Stimulated activated CD4-positive, alpha-beta T cell treated with anti-CD3 and anti-CD28 coated beads, Interleukin-2, amount 100 ng/mL, for 24 hours (primary cell): ENCODE measurements at regions not wholly inside any gene's neighbourhood (a gene's known extent, or its start where the extent isn't known, plus 50 kb on each side); places are given as distances from the start of the nearest gene placed in this dataset.

Experiments
- DNase-seq, 2 donors: peaks; one replicate each; pipeline ENCODE4 v3.0.0-alpha.2; 2020

GRCh38 chr9:17894501-17895160, 315.8 kb downstream of the SH3GL2 start:
- DNase-seq = no peak

GRCh38 chr9:17900606-17901005, 321.7 kb downstream of the SH3GL2 start:
- DNase-seq = no peak

DNA sequence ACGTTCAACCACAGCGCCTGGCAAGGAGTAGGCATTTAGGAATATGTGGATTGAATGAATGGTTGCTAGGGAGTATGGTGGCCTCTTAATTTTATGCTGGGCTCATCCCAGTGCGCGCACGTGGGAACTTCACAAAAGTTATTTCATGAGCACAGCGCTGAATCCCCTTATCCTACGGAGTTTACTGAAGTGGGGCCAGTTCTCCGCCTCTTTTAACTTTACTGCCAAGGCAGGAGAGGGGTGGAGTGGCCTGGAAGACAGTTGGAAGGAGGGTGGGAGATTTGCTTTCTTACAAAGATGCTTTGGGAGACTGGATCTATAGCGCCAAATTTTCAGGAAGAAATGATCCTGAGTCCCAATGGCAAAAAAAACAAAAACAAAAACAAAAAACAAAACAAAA, 326.5 kb downstream of the SH3GL2 start:
- no peak for DNase-seq

DNA sequence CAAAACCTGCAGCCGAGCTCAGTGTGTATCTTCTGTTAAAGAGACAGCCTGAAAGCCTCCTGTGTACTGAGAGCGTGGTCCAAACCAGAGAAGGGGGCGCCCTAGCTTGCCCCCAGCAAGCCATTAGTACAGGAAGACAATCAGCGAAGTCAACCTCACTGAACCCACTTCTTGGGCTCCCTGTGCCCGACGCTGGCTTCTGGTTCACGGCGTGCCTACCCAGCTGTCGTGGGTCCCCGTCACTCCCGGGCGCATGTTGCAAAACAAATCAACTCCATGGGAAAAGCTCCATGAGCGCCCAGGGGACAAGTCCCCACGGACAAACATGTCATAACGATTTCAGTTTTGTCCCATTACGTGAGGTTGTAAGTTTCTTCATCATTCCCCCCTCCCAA, 326.9 kb downstream of the SH3GL2 start:
- no peak for DNase-seq

DNA sequence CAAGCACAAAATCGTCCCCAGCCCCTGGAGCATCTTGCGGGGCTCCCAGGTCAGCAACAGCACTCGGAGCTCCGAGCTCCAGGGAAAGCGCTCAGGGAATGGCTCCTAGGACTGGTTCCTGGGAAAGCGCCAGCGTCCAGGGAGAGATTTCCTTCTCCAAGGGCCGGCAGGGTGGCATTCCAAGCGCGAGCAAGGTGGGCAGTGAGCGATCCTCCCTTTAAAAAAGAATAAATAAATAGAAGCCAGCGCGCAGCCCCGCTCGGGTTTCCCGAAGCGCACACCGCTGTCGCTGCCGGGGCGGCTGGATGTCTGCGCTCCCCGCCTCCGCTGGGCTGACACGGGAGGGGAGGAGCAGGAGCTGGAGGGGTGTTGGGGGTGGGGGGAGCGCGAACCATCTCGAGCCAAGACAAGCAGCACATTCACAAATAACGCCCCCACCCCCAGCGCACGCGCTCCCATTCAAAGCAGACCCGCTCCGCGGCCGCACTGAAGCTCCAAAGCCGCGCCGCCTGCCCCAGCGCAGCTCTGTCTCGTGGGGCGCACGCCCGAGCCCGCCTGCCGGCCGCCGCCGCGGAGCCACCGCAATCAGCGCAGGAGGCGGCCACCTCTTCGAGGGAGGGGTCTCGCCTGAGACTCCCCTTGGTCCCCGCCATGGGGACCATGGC, 327.4 kb downstream of the SH3GL2 start:
- DNase-seq = no peak

DNA sequence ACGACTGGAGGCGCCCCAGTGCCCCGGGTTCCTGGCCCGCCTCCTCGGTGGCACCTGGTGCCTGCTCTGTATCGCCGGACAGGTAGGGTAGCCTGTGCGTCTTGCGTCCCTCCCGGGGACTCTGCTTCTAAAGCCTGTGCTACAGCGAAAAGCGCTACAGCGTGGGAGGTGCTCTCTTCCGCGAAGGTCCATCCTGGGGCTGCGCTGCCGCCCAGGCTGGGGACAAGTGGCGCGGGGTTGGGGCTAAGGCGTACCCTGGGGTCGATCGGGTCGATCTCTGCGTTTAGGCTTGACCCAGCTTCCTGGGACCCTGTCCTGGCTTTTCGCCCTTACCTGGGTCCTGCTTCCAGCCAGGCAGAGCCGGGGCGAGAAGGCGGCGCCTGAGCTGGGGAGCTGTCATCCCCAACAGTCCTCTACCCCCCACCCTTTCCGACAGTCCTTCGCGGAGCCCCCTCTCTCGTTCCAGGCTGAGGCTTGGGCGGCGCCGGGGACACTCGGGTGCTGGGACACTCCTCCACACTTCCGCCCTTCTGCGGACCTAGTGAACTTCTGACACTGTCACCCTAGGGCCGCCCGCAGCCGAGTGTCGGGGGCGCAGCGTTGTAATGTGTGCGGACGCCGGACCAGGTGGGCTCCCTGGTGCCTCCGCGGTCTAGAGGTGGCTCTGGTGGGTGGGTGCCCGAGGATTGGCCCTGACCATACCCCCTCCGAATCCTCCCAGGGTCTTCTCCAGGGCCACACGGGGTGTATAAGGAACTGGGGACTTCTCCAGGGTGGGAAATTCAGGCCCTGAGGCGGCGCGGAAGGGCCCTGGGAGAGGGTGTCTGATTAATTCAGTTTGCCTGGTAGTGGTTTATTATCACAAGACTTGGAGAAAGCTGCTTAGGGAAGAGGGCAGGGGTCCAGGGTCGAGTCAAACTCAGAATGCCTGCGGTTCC, 328.2 kb downstream of the SH3GL2 start:
- DNase-seq = no peak

DNA sequence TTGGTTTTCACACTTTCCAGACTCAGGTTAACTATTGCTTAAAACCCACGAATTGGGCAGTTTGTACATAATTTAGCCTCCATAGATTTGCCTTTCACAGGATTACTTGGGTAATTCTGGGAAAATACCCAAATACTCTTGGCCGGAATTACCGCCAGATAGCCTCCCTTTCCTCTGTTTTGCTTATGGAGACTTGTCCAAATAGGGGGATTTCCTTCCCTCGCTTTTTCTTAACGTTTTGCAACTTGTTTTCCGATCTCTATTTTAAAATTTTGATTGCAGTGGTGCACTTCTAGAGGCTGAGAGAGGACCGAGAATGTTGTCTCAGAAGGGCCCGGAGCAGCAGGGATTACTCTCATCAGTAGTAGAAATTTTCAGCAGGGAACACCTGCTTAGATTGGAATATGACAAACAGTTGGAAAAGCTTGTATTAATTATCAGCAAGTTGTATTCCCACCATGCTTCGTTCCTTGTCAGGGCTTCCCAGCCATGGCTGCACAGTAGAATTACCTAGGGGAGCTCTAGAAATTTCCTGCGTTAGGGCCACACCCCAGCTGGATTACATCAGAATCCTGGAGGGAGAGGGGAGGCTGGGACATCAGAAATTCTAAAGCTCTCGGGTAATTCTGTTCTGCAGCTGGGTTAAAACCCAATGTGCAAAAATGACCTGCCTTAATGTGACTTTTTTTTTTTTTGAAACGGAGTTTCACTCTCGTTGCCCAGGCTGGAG, 329.1 kb downstream of the SH3GL2 start:
- DNase-seq = no peak

DNA sequence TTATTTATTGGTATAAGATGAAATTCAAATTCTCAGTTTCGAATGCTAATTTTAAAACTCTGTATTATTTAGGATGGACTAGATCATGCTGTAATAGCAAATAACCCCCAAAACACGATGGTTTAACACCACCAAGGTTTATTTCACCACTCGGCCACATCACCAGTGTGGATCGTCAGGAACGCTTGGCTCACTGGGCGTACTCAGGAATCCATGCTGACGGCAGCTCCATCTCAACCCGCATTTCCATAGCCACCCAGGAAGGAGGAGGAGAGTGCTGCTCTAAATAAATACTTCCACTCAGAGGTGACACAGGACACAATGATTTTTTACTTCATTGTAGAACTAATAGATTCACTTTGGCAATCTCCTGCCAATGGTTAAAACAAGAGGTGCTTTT, 347.4 kb downstream of the SH3GL2 start:
- DNase-seq = no peak

- no peak for DNase-seq
These were observed 348.8 kb downstream of the SH3GL2 start for GRCh38 chr9:17927616-17928015.

DNA sequence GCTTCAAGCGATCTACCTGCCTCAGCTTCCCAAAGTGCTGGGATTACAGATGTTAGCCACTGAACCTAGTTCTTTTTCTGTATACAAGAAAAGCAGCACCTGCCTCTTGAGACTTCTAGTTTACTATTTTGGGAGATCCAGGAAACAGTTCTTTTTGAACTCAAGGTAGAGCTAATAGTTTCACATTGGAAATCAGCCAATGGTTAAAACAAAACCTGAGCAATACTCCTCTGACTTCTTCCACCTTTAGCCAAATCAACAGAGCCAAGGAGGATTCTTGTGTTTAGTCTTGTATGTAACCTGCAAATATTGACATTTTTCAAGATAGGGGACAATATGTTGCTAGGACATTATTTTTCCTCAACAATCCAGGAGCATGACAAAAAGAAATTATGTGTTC, 349.4 kb downstream of the SH3GL2 start:
- DNase-seq = no peak

GRCh38 chr9:17928768-17929167, 349.9 kb downstream of the SH3GL2 start:
- DNase-seq = no peak

- DNase-seq = no peak
These were observed 350.6 kb downstream of the SH3GL2 start for GRCh38 chr9:17929506-17929905.

GRCh38 chr9:17930071-17930470, 351.2 kb downstream of the SH3GL2 start:
- no peak for DNase-seq

DNA sequence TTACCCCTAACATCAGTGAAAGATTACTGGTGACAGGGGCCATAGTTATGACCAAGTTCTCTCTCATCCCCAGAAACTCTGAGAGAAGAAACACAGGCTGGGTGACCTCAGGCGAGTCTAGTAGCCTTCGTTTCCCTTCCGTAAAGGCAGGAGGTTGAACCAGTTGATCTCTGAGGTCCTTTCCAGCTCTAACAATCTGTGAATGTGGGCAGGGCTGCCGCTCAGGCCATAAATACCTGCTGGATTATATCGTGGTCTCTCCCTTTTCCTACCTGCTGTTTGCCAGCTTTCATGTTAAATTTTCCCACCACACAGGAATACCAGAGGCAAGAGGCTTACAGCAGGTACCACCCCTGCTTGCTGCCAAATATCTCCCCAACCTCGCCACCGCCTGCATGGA, 357.5 kb downstream of the SH3GL2 start:
- DNase-seq = no peak

- no peak for DNase-seq
These were observed 359.3 kb downstream of the SH3GL2 start for GRCh38 chr9:17938035-17938655.

DNA sequence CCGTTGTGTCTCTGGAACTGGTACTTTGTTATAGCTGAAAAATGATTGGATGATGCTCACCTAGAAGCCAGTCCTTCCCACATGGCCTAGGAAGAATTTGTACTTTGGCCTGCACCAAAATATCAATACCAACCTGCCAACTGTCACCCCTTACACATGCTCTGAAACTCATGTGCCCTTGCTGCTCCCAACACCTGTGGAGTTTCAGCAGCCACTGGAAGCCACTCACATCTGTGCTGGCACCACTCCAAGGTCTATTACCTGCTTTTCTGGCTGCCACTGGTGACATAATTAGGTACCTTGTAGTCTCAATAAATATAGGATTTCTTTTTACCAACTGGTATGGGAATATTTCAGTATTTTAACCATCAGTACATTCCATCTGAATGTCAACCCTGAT, 363.6 kb downstream of the SH3GL2 start:
- no peak for DNase-seq

GRCh38 chr9:17955409-17955808, 376.5 kb downstream of the SH3GL2 start:
- DNase-seq = no peak

GRCh38 chr9:17958363-17958762, 379.5 kb downstream of the SH3GL2 start:
- DNase-seq = no peak

- no peak for DNase-seq
These were observed 383.9 kb downstream of the SH3GL2 start for GRCh38 chr9:17962747-17963146.

DNA sequence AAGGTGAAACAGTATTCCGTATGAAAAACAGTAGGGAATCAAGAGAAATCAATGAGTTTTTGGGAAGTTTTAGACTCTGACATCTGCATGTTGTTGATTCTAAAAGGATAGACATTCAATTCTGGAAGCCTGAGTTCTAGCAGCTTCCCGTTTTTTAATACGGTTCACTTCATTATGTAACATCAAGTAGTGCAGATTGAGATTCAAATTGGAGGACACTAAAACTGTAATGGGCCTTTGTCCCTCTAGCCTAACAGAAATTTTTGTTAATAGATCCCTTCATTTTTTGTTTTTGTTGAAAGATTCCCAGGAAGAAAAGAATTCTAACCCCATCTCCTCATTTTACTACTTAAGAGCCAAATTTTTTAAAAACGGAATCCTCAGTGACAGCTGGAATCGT, 384.6 kb downstream of the SH3GL2 start:
- DNase-seq = no peak

GRCh38 chr9:17967731-17968130, 388.9 kb downstream of the SH3GL2 start:
- no peak for DNase-seq

- DNase-seq = no peak
These were observed 390.4 kb downstream of the SH3GL2 start for GRCh38 chr9:17969232-17969631.

GRCh38 chr9:17970277-17970676, 391.4 kb downstream of the SH3GL2 start:
- no peak for DNase-seq
